ENCODE measurements at regions not wholly inside any gene's neighbourhood (a gene's known extent, or its start where the extent isn't known, plus 50 kb on each side); places are given as distances from the start of the nearest gene placed in this dataset.

DNA sequence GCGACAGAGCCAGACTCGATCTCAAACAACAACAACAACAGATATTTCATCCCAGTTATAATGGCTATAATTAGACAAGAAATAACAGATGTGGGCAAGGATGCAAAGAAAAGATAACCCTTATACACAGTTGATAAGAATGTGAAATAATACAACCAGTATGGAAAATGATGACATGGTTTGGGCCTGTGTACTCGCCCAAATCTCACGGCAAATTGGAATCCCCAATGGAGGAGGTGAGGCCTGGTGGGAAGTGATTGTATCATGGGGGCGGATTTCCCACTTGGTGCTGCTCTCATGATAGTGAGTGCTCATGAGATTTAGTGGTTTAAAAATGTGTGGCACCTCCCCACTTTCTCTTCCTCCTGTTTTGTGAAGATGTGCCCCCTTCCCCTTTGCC lies 104.1 kb downstream of the C11orf87 start:
- TF ChIP-seq, protein P1, sequence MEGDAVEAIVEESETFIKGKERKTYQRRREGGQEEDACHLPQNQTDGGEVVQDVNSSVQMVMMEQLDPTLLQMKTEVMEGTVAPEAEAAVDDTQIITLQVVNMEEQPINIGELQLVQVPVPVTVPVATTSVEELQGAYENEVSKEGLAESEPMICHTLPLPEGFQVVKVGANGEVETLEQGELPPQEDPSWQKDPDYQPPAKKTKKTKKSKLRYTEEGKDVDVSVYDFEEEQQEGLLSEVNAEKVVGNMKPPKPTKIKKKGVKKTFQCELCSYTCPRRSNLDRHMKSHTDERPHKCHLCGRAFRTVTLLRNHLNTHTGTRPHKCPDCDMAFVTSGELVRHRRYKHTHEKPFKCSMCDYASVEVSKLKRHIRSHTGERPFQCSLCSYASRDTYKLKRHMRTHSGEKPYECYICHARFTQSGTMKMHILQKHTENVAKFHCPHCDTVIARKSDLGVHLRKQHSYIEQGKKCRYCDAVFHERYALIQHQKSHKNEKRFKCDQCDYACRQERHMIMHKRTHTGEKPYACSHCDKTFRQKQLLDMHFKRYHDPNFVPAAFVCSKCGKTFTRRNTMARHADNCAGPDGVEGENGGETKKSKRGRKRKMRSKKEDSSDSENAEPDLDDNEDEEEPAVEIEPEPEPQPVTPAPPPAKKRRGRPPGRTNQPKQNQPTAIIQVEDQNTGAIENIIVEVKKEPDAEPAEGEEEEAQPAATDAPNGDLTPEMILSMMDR (IDR thresholded peaks at IDR 0.05): no peak
- no peak for TF ChIP-seq POLR2A (IDR thresholded peaks at IDR 0.05)
- TF ChIP-seq POLR2AphosphoS5 (IDR thresholded peaks at IDR 0.05): no peak

All from prostate gland (tissue), 2 donors.